Body of pancreas (tissue), 4 donors: ENCODE measurements at regions not wholly inside any gene's neighbourhood (a gene's known extent, or its start where the extent isn't known, plus 50 kb on each side); places are given as distances from the start of the nearest gene placed in this dataset.

ENCODE experiments used
- POLR2A ChIP-seq, 3 donors: fragments of 450-650 bp; IDR thresholded peaks; one replicate each; pipeline ENCODE4 v1.6.1; 2016; ENCODE audit warnings: antibody characterized with exemption in 3 of 3, mild to moderate bottlenecking in 2 of 3
- TF ChIP-seq, protein P1 (sequence below), 7 experiments: fragments of 450-650 bp in 4 of 7; fragments of 200-600 bp in 3 of 7; sonication (generic) in 3 of 7; IDR thresholded peaks; one replicate each; pipeline ENCODE4 v1.5.1; 2016 to 2019; ENCODE audit warnings: antibody characterized with exemption in 7 of 7

DNA sequence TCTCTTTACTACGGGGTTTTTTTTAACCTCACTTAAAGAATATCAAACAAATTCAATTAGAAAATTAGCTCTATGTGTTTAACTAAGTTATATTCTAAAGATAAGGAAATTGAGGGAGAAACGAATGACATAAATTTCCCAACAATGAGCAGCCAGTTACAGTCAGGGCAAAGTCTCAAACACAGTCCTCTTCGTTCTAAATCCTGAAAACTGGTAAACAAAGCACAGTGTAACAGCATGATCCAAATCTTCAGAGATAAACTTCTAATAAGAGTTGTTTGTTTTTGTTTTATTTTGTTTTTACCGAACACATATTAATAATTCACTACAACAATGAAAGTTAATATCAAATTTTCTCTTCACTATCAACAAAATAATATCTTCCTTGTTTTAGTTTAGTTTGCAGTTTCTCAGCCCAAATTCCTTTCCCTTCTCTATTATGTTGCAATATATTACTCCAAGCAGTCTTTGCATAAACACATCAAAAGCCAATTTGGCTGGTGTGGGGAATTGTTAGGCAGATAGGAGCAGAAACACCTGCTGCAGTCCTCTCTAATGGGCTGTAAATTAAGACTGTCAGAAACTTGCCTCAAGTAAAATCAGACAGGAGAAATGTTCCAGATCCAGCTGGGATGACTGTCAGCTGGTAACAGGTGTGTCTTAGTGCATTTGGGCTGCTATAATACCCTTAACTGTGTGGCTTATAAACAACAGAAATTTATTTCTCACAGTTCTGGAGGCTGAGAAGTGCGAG lies 106.5 kb upstream of the SGCG start:
- TF ChIP-seq, protein P1, sequence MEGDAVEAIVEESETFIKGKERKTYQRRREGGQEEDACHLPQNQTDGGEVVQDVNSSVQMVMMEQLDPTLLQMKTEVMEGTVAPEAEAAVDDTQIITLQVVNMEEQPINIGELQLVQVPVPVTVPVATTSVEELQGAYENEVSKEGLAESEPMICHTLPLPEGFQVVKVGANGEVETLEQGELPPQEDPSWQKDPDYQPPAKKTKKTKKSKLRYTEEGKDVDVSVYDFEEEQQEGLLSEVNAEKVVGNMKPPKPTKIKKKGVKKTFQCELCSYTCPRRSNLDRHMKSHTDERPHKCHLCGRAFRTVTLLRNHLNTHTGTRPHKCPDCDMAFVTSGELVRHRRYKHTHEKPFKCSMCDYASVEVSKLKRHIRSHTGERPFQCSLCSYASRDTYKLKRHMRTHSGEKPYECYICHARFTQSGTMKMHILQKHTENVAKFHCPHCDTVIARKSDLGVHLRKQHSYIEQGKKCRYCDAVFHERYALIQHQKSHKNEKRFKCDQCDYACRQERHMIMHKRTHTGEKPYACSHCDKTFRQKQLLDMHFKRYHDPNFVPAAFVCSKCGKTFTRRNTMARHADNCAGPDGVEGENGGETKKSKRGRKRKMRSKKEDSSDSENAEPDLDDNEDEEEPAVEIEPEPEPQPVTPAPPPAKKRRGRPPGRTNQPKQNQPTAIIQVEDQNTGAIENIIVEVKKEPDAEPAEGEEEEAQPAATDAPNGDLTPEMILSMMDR (IDR thresholded peaks at IDR 0.05) = no peak
- no peak for TF ChIP-seq POLR2A (IDR thresholded peaks at IDR 0.05)
